DND-41 (cell line): ENCODE measurements at regions not wholly inside any gene's neighbourhood (a gene's known extent, or its start where the extent isn't known, plus 50 kb on each side); places are given as distances from the start of the nearest gene placed in this dataset.

Source experiments
- CTCF ChIP-seq: IDR thresholded peaks from 2 replicates; pipeline ENCODE4 v1.5.1; 2012; ENCODE audit warnings: borderline replicate concordance, low read length, moderate library complexity, mild to moderate bottlenecking; ENCODE audit not compliant: poor library complexity, severe bottlenecking; ENCODE audit errors: extremely low read depth
- EZH2 ChIP-seq: IDR thresholded peaks from 3 replicates; pipeline ENCODE4 v1.6.1; 2012; ENCODE audit warnings: borderline replicate concordance, low read depth, mild to moderate bottlenecking, moderate library complexity, low read length, inconsistent platforms; ENCODE audit not compliant: severe bottlenecking

- no peak for TF ChIP-seq CTCF
- TF ChIP-seq EZH2: no peak
Measured at GRCh38 chr3:19652336-19652735, 281.7 kb downstream of the EFHB start.
